ENCODE measurements at regions not wholly inside any gene's neighbourhood (a gene's known extent, or its start where the extent isn't known, plus 50 kb on each side); places are given as distances from the start of the nearest gene placed in this dataset.

DNA sequence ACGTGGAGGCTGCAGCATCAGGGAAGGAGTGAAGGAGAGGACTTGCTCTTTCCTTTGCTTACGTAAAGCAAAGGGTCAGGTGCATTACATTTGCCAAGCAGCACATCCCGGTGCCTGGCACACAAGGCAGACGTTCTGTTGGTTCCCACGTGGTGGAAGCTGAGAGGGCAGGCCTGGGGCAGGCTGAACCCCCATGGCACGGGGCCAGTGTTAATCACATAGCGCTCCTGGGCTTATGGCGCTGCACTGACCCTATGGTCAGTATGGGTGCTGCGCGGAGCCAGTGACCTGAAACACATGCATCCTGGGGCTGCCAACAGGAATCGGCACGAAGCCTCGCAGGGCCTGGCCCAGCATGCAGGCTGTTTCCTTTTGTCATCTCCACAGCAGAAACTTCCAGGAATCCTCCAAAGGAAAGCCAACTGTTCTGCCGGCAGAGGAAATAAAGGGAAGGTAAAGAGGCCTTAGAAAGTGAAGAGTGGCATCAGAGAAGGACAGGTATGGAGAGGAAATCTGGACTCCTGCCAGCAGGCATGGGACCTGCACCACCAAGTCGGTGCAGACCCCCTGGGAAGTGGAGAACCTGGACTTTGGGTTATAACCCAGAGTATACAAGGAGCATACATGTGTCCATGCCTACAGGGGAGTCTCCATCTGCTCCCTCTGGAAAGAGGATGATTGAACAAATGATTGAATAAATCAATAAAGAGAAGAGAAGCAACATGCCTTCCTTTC is 560.2 kb downstream of the TCERG1L start:
- intact Hi-C loops (cut with micrococcal nuclease; ENCODE audit: unreplicated experiment) (no loop called here), in situ Hi-C loops (cut with HindIII; ENCODE audit: low pct_unique_long_range_greater_than_20kb, low sequenced_read_pairs) (no loop called here)
- ChIA-PET POLR2A (no interaction called here), CTCF (no interaction called here)
- no peak overlapping the region for H3K4me3 ChIP-seq (ENCODE audit: low read depth in 2 of 2, low read length in 2 of 2)
- BruUV-seq (replicated peaks) = no TSS peak
- no peaks in the 10 kb centered on the region for H3K36me3 ChIP-seq (ENCODE audit: control insufficient read depth, insufficient read depth, low read length)
- no peak for DNase-seq (ENCODE audit: low read depth, low spot score)
- TF ChIP-seq TCF7L2 (IDR thresholded peaks at IDR 0.05; ENCODE audit: low read depth, low read length) = no peak
- TF ChIP-seq SIN3A (IDR thresholded peaks at IDR 0.05; ENCODE audit: borderline replicate concordance, insufficient read depth, low read depth, low read length) = no peak
- TF ChIP-seq POLR2AphosphoS5 (IDR thresholded peaks at IDR 0.05; ENCODE audit: low read depth, low read length) = no peak
- TF ChIP-seq, protein P1, sequence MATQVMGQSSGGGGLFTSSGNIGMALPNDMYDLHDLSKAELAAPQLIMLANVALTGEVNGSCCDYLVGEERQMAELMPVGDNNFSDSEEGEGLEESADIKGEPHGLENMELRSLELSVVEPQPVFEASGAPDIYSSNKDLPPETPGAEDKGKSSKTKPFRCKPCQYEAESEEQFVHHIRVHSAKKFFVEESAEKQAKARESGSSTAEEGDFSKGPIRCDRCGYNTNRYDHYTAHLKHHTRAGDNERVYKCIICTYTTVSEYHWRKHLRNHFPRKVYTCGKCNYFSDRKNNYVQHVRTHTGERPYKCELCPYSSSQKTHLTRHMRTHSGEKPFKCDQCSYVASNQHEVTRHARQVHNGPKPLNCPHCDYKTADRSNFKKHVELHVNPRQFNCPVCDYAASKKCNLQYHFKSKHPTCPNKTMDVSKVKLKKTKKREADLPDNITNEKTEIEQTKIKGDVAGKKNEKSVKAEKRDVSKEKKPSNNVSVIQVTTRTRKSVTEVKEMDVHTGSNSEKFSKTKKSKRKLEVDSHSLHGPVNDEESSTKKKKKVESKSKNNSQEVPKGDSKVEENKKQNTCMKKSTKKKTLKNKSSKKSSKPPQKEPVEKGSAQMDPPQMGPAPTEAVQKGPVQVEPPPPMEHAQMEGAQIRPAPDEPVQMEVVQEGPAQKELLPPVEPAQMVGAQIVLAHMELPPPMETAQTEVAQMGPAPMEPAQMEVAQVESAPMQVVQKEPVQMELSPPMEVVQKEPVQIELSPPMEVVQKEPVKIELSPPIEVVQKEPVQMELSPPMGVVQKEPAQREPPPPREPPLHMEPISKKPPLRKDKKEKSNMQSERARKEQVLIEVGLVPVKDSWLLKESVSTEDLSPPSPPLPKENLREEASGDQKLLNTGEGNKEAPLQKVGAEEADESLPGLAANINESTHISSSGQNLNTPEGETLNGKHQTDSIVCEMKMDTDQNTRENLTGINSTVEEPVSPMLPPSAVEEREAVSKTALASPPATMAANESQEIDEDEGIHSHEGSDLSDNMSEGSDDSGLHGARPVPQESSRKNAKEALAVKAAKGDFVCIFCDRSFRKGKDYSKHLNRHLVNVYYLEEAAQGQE (IDR thresholded peaks at IDR 0.05; ENCODE audit: insufficient read depth in 1 of 2, low read depth in 2 of 2, low read length in 1 of 2) = no peak
- TF ChIP-seq, protein P2, sequence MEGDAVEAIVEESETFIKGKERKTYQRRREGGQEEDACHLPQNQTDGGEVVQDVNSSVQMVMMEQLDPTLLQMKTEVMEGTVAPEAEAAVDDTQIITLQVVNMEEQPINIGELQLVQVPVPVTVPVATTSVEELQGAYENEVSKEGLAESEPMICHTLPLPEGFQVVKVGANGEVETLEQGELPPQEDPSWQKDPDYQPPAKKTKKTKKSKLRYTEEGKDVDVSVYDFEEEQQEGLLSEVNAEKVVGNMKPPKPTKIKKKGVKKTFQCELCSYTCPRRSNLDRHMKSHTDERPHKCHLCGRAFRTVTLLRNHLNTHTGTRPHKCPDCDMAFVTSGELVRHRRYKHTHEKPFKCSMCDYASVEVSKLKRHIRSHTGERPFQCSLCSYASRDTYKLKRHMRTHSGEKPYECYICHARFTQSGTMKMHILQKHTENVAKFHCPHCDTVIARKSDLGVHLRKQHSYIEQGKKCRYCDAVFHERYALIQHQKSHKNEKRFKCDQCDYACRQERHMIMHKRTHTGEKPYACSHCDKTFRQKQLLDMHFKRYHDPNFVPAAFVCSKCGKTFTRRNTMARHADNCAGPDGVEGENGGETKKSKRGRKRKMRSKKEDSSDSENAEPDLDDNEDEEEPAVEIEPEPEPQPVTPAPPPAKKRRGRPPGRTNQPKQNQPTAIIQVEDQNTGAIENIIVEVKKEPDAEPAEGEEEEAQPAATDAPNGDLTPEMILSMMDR (IDR thresholded peaks at IDR 0.05) = no peak
- no peak overlapping the region for H3K27ac ChIP-seq (ENCODE audit: low read length)
- H3K4me1 ChIP-seq (ENCODE audit: control insufficient read depth, insufficient read depth, low read length) = no peaks in the 10 kb centered on the region
- peaks cover 7% of the 10 kb centered on the region; the same call in 1 of the 2 replicates for H3K27me3 ChIP-seq (ENCODE audit: control insufficient read depth, insufficient read depth, low read length)
- ATAC-seq = no peak
- H3K9me3 ChIP-seq (ENCODE audit: control insufficient read depth, insufficient read depth, low read depth, low read length) = no peaks in the 10 kb centered on the region

GRCh38 chr10:130751851-130752250 is 559.7 kb downstream of the TCERG1L start:
- Histone ChIP-seq H3K9me3 (ENCODE audit: control insufficient read depth, insufficient read depth, low read depth, low read length) (no peaks in the 10 kb centered on the region), H3K4me1 (ENCODE audit: control insufficient read depth, insufficient read depth, low read length) (no peaks in the 10 kb centered on the region), H3K27ac (ENCODE audit: low read length) (no peak overlapping the region), H3K36me3 (ENCODE audit: control insufficient read depth, insufficient read depth, low read length) (no peaks in the 10 kb centered on the region), H3K27me3 (ENCODE audit: control insufficient read depth, insufficient read depth, low read length) (peaks cover 6% of the 10 kb centered on the region; the same call in 1 of the 2 replicates), H3K4me3 (ENCODE audit: low read depth in 2 of 2, low read length in 2 of 2) (no peak overlapping the region)
- ChIA-PET CTCF (no interaction called here), POLR2A (no interaction called here)
- no TSS peak for BruUV-seq (replicated peaks)
- intact Hi-C loops (cut with micrococcal nuclease; ENCODE audit: unreplicated experiment) = no loop called here
- in situ Hi-C loops (cut with HindIII; ENCODE audit: low pct_unique_long_range_greater_than_20kb, low sequenced_read_pairs) = no loop called here
- TF ChIP-seq, protein P1 (IDR thresholded peaks at IDR 0.05; ENCODE audit: insufficient read depth in 1 of 2, low read depth in 2 of 2, low read length in 1 of 2) = no peak
- TF ChIP-seq TCF7L2 (IDR thresholded peaks at IDR 0.05; ENCODE audit: low read depth, low read length) (no peak), POLR2AphosphoS5 (IDR thresholded peaks at IDR 0.05; ENCODE audit: low read depth, low read length) (no peak), SIN3A (IDR thresholded peaks at IDR 0.05; ENCODE audit: borderline replicate concordance, insufficient read depth, low read depth, low read length) (no peak)
- TF ChIP-seq, protein P2 (IDR thresholded peaks at IDR 0.05) = no peak
- ATAC-seq (no peak), DNase-seq (ENCODE audit: low read depth, low spot score) (no peak)
